Urothelium cell line (cell line): ENCODE measurements at regions not wholly inside any gene's neighbourhood (a gene's known extent, or its start where the extent isn't known, plus 50 kb on each side); places are given as distances from the start of the nearest gene placed in this dataset.
"Not testable (repeated sequence)": the region's sequence is repeated elsewhere in the genome, so short reads cannot be mapped to it uniquely, and the experiment has no call there.

Source experiments
- DNase-seq: peaks from one replicate; pipeline ENCODE4 v3.0.0; 2011; ENCODE audit warnings: low spot score, mixed read lengths
- FAIRE-seq: peaks from 2 replicates; lab custom pipeline; 2011; peaks lifted over from hg19 to GRCh38; lab: Jason Lieb, UNC

GRCh38 chr2:184993746-184994145 is 395.4 kb downstream of the ZNF804A start:
- FAIRE-seq (no peak), DNase-seq (no peak)

GRCh38 chr2:185006481-185006880 is 408.2 kb downstream of the ZNF804A start:
- DNase-seq (no peak), FAIRE-seq (no peak)

GRCh38 chr2:185012643-185013042 is 414.3 kb downstream of the ZNF804A start:
- FAIRE-seq (no peak), DNase-seq (no peak)

GRCh38 chr2:185014076-185014475 is 415.7 kb downstream of the ZNF804A start:
- no peak for FAIRE-seq
- DNase-seq, result no peak

GRCh38 chr2:185025891-185026290 is 427.6 kb downstream of the ZNF804A start:
- FAIRE-seq, DNase-seq: not testable (repeated sequence)

GRCh38 chr2:185035906-185036305 is 437.6 kb downstream of the ZNF804A start:
- DNase-seq (no peak), FAIRE-seq (no peak)

- DNase-seq, result no peak
- FAIRE-seq, result no peak
Measured at GRCh38 chr2:185044323-185044874, 446.1 kb downstream of the ZNF804A start.

GRCh38 chr2:185050804-185051203 is 452.5 kb downstream of the ZNF804A start:
- FAIRE-seq, result no peak

GRCh38 chr2:185063761-185064160 is 465.4 kb downstream of the ZNF804A start:
- DNase-seq, result no peak
- FAIRE-seq, result no peak

More at GRCh38 chr2:185050804-185051203, 452.5 kb downstream of the ZNF804A start:
- DNase-seq, result no peak

GRCh38 chr2:185066128-185066527 is 467.8 kb downstream of the ZNF804A start:
- FAIRE-seq, result no peak
- DNase-seq, result no peak

- no peak for FAIRE-seq
Measured at GRCh38 chr2:185069107-185069506, 470.8 kb downstream of the ZNF804A start.

GRCh38 chr2:185074156-185074555 is 475.8 kb downstream of the ZNF804A start:
- FAIRE-seq, result no peak

More at GRCh38 chr2:185069107-185069506, 470.8 kb downstream of the ZNF804A start:
- no peak for DNase-seq

GRCh38 chr2:185082749-185083148 is 484.4 kb downstream of the ZNF804A start:
- FAIRE-seq, result no peak
- DNase-seq, result no peak

More at GRCh38 chr2:185074156-185074555, 475.8 kb downstream of the ZNF804A start:
- no peak for DNase-seq

GRCh38 chr2:185108588-185108987 is 510.3 kb downstream of the ZNF804A start:
- FAIRE-seq, result no peak
- no peak for DNase-seq

- FAIRE-seq, result no peak
- no peak for DNase-seq
Measured at GRCh38 chr2:185127412-185127811, 529.1 kb downstream of the ZNF804A start.

- DNase-seq (no peak), FAIRE-seq (no peak)
Measured at GRCh38 chr2:185128346-185128745, 530.0 kb downstream of the ZNF804A start.

GRCh38 chr2:185128996-185129395 is 530.7 kb downstream of the ZNF804A start:
- no peak for FAIRE-seq
- no peak for DNase-seq

- DNase-seq (no peak), FAIRE-seq (no peak)
Measured at GRCh38 chr2:185130685-185131084, 532.4 kb downstream of the ZNF804A start.

- FAIRE-seq (no peak), DNase-seq (no peak)
Measured at GRCh38 chr2:185132501-185133041, 534.2 kb downstream of the ZNF804A start.

GRCh38 chr2:185137700-185138099 is 539.4 kb downstream of the ZNF804A start:
- no peak for FAIRE-seq
- DNase-seq, result no peak

GRCh38 chr2:185142677-185143076 is 544.3 kb downstream of the ZNF804A start:
- FAIRE-seq (no peak), DNase-seq (no peak)

- DNase-seq (no peak), FAIRE-seq (no peak)
Measured at GRCh38 chr2:185144159-185144919, 546.0 kb downstream of the ZNF804A start.
